ENCODE measurements at regions not wholly inside any gene's neighbourhood (a gene's known extent, or its start where the extent isn't known, plus 50 kb on each side); places are given as distances from the start of the nearest gene placed in this dataset.

- no peak for TF ChIP-seq SETDB1 (IDR thresholded peaks at IDR 0.05; ENCODE audit: insufficient read length, low read length)
- no peak for TF ChIP-seq ZNF398 (tag by site-specific recombination; IDR thresholded peaks at IDR 0.05)
- no peak for TF ChIP-seq ZNF624 (tag by site-specific recombination; IDR thresholded peaks at IDR 0.05)
- TF ChIP-seq ZNF350 (tag by site-specific recombination; IDR thresholded peaks at IDR 0.05) = no peak
- no peak for TF ChIP-seq ZXDB (tag by site-specific recombination; IDR thresholded peaks at IDR 0.05)
- TF ChIP-seq ZNF513 (tag by site-specific recombination; IDR thresholded peaks at IDR 0.05) = no peak
- TF ChIP-seq ZNF311 (tag by site-specific recombination; IDR thresholded peaks at IDR 0.05; ENCODE audit: borderline replicate concordance) = no peak
- no peak for TF ChIP-seq RBAK (tag by site-specific recombination; IDR thresholded peaks at IDR 0.05)
These were observed 207.0 kb upstream of the AGAP1 start (continued) for GRCh38 chr2:235286622-235287374.

GRCh38 chr2:235287375-235287733 lies 206.5 kb upstream of the AGAP1 start:
- POLR2A ChIA-PET = no interaction called here
- Histone ChIP-seq H3K9me3 (ENCODE audit: control insufficient read depth, insufficient read depth, low read depth, low read length) (no peaks in the 10 kb centered on the region), H3K4me3 (ENCODE audit: low read depth, low read length) (no peak overlapping the region), H3K27ac (ENCODE audit: extremely low read depth, low read depth, low read length) (no peak overlapping the region), H3K4me1 (ENCODE audit: control insufficient read depth, insufficient read depth, low read length) (no peaks in the 10 kb centered on the region), H3K36me3 (ENCODE audit: control insufficient read depth in 2 of 2, insufficient read depth in 1 of 2, low read length in 2 of 2) (no peaks in the 10 kb centered on the region)
- TF ChIP-seq ZNF514 (tag by site-specific recombination; IDR thresholded peaks at IDR 0.05) = no peak
- no peak for TF ChIP-seq BCL11B (tag by site-specific recombination; IDR thresholded peaks at IDR 0.05; ENCODE audit: low read depth)
- CTCF ChIA-PET = interaction anchor here (0.6 kb wide), 2 partner anchors 38 to 120 kb away, joined by 3 read pairs; no protein-coding TSS in a partner anchor

- H3K4me1 ChIP-seq (ENCODE audit: control insufficient read depth, insufficient read depth, low read length) = no peaks in the 10 kb centered on the region
- POLR2A ChIA-PET = no interaction called here
- no peak overlapping the region for H3K27ac ChIP-seq (ENCODE audit: extremely low read depth, low read depth, low read length)
- H3K36me3 ChIP-seq (ENCODE audit: control insufficient read depth in 2 of 2, insufficient read depth in 1 of 2, low read length in 2 of 2) = no peaks in the 10 kb centered on the region
- H3K9me3 ChIP-seq (ENCODE audit: control insufficient read depth, insufficient read depth, low read depth, low read length) = no peaks in the 10 kb centered on the region
- no peak overlapping the region for H3K4me3 ChIP-seq (ENCODE audit: low read depth, low read length)
- CTCF ChIA-PET = interaction anchor here (0.6 kb wide), 2 partner anchors 143 to 250 kb away, joined by 3 to 6 read pairs; no protein-coding TSS in a partner anchor
- no peak for TF ChIP-seq ZNF677 (tag by site-specific recombination; IDR thresholded peaks at IDR 0.05)
- TF ChIP-seq ZNF146 (tag by site-specific recombination; IDR thresholded peaks at IDR 0.05) = no peak
- TF ChIP-seq ZNF211 (tag by site-specific recombination; IDR thresholded peaks at IDR 0.05; ENCODE audit: low read depth) = no peak
- no peak for TF ChIP-seq ZBTB48 (tag by site-specific recombination; IDR thresholded peaks at IDR 0.05)
- no peak for TF ChIP-seq PRDM2 (tag by site-specific recombination; IDR thresholded peaks at IDR 0.05; ENCODE audit: borderline replicate concordance)
- TF ChIP-seq ZNF404 (tag by site-specific recombination; IDR thresholded peaks at IDR 0.05) = no peak
- no peak for TF ChIP-seq PRDM10 (tag by site-specific recombination; IDR thresholded peaks at IDR 0.05)
- no peak for TF ChIP-seq ZNF341 (tag by site-specific recombination; IDR thresholded peaks at IDR 0.05; ENCODE audit: low read depth)
- no peak for TF ChIP-seq ZNF585B (tag by site-specific recombination; IDR thresholded peaks at IDR 0.05)
- TF ChIP-seq GLI2 (tag by site-specific recombination; IDR thresholded peaks at IDR 0.05; ENCODE audit: borderline replicate concordance, low read depth) = no peak
These were observed 202.4 kb upstream of the AGAP1 start for GRCh38 chr2:235291461-235291860.

Measured in HEK293 (cell line).